HG02642 (cell line): ENCODE measurements at regions not wholly inside any gene's neighbourhood (a gene's known extent, or its start where the extent isn't known, plus 50 kb on each side); places are given as distances from the start of the nearest gene placed in this dataset.
"Not testable (repeated sequence)": the region's sequence is repeated elsewhere in the genome, so short reads cannot be mapped to it uniquely, and the experiment has no call there.

ENCODE experiments used
- ATAC-seq: cut with Tn5 transposase; IDR thresholded peaks from one replicate; pipeline ENCODE4 v1.9.1; 2021; ENCODE audit warnings: mild to moderate bottlenecking; ENCODE audit not compliant: unreplicated experiment, poor library complexity

- ATAC-seq, result no peak
Measured at GRCh38 chr16:62869837-62870236, 833.6 kb upstream of the CDH8 start.

GRCh38 chr16:62863139-62863538 lies 826.9 kb upstream of the CDH8 start:
- no peak for ATAC-seq

- no peak for ATAC-seq
Measured at GRCh38 chr16:62853887-62854286, 817.6 kb upstream of the CDH8 start.

GRCh38 chr16:62846399-62847057 lies 810.3 kb upstream of the CDH8 start:
- ATAC-seq, result no peak

- no peak for ATAC-seq
Measured at GRCh38 chr16:62832214-62832613, 796.0 kb upstream of the CDH8 start.

GRCh38 chr16:62831235-62831850 lies 795.1 kb upstream of the CDH8 start:
- ATAC-seq, result no peak

GRCh38 chr16:62829607-62830006 lies 793.4 kb upstream of the CDH8 start:
- no peak for ATAC-seq

GRCh38 chr16:62829084-62829483 lies 792.8 kb upstream of the CDH8 start:
- ATAC-seq, result no peak

GRCh38 chr16:62821824-62822223 lies 785.6 kb upstream of the CDH8 start:
- no peak for ATAC-seq

- no peak for ATAC-seq
Measured at GRCh38 chr16:62816971-62817519, 780.8 kb upstream of the CDH8 start.

GRCh38 chr16:62814891-62815290 lies 778.7 kb upstream of the CDH8 start:
- ATAC-seq, result no peak

- no peak for ATAC-seq
Measured at GRCh38 chr16:62805221-62805857, 769.1 kb upstream of the CDH8 start.

- no peak for ATAC-seq
Measured at GRCh38 chr16:62794724-62795123, 758.5 kb upstream of the CDH8 start.

GRCh38 chr16:62780081-62780480 lies 743.8 kb upstream of the CDH8 start:
- ATAC-seq, result not testable (repeated sequence)

GRCh38 chr16:62764572-62764971 lies 728.3 kb upstream of the CDH8 start:
- ATAC-seq, result no peak

- ATAC-seq, result no peak
Measured at GRCh38 chr16:62760398-62760797, 724.2 kb upstream of the CDH8 start.

GRCh38 chr16:62755938-62756337 lies 719.7 kb upstream of the CDH8 start:
- ATAC-seq, result no peak

- ATAC-seq, result no peak
Measured at GRCh38 chr16:62752854-62753253, 716.6 kb upstream of the CDH8 start.

- ATAC-seq, result no peak
Measured at GRCh38 chr16:62751218-62751617, 715.0 kb upstream of the CDH8 start.

- no peak for ATAC-seq
Measured at GRCh38 chr16:62741692-62742091, 705.5 kb upstream of the CDH8 start.

- no peak for ATAC-seq
Measured at GRCh38 chr16:62738666-62739460, 702.6 kb upstream of the CDH8 start.
